HG03521 (cell line): ENCODE measurements at regions not wholly inside any gene's neighbourhood (a gene's known extent, or its start where the extent isn't known, plus 50 kb on each side); places are given as distances from the start of the nearest gene placed in this dataset.

Experiments used
- ATAC-seq: cut with Tn5 transposase; IDR thresholded peaks from one replicate; pipeline ENCODE4 v1.9.1; 2021; ENCODE audit warnings: mild to moderate bottlenecking, moderate library complexity; ENCODE audit not compliant: unreplicated experiment

GRCh38 chr2:39513641-39514094 is 76.6 kb upstream of the MAP4K3 start:
- peak; percentile 68 for ATAC-seq

GRCh38 chr2:39514825-39515224 is 77.7 kb upstream of the MAP4K3 start:
- ATAC-seq: no peak

- ATAC-seq: no peak
These were observed 78.3 kb upstream of the MAP4K3 start for GRCh38 chr2:39515273-39515896.

- no peak for ATAC-seq
These were observed 78.8 kb upstream of the MAP4K3 start for GRCh38 chr2:39515897-39516346.

GRCh38 chr2:39516347-39517101 is 79.4 kb upstream of the MAP4K3 start:
- ATAC-seq: no peak

- ATAC-seq: no peak
These were observed 80.0 kb upstream of the MAP4K3 start for GRCh38 chr2:39517102-39517436.

- no peak for ATAC-seq
These were observed 80.5 kb upstream of the MAP4K3 start for GRCh38 chr2:39517622-39518021.

- no peak for ATAC-seq
These were observed 82.8 kb upstream of the MAP4K3 start for GRCh38 chr2:39519886-39520285.

- no peak for ATAC-seq
These were observed 84.9 kb upstream of the MAP4K3 start for GRCh38 chr2:39521876-39522517.

GRCh38 chr2:39522518-39522877 is 85.4 kb upstream of the MAP4K3 start:
- no peak for ATAC-seq

GRCh38 chr2:39523308-39524044 is 86.4 kb upstream of the MAP4K3 start:
- no peak for ATAC-seq

GRCh38 chr2:39524061-39524460 is 87.0 kb upstream of the MAP4K3 start:
- ATAC-seq: no peak

- no peak for ATAC-seq
These were observed 87.9 kb upstream of the MAP4K3 start for GRCh38 chr2:39524756-39525635.

GRCh38 chr2:39525636-39526412 is 88.7 kb upstream of the MAP4K3 start:
- no peak for ATAC-seq

- no peak for ATAC-seq
These were observed 91.6 kb upstream of the MAP4K3 start for GRCh38 chr2:39528701-39529100.

- ATAC-seq: no peak
These were observed 92.8 kb upstream of the MAP4K3 start for GRCh38 chr2:39529836-39530235.

- ATAC-seq: no peak
These were observed 93.4 kb upstream of the MAP4K3 start for GRCh38 chr2:39530411-39530866.

GRCh38 chr2:39531220-39531777 is 94.2 kb upstream of the MAP4K3 start:
- ATAC-seq: no peak

- no peak for ATAC-seq
These were observed 95.8 kb upstream of the MAP4K3 start for GRCh38 chr2:39532933-39533332.
